ENCODE measurements at regions not wholly inside any gene's neighbourhood (a gene's known extent, or its start where the extent isn't known, plus 50 kb on each side); places are given as distances from the start of the nearest gene placed in this dataset.
A peak's percentile ranks its signal among the peaks of the same experiment; 100 is the strongest.

- peaks cover 0 to 2% (median 0%) of the 10 kb centered on the region in 7 donors for H3K4me1 Mint-ChIP-seq
- H3K36me3 Mint-ChIP-seq: peaks cover 0 to 13% (median 0%) of the 10 kb centered on the region in 5 donors
- Histone ChIP-seq H3K27ac (ENCODE audit: low read depth, low read length) (no peak overlapping the region), H3K4me1 (ENCODE audit: control insufficient read depth in 2 of 2, insufficient read depth in 2 of 2, low read length in 2 of 2) (no peaks in the 10 kb centered on the region), H3K9me3 (ENCODE audit: control insufficient read depth in 2 of 3, low read length in 3 of 3) (peaks cover 0 to 13% (median 0%) of the 10 kb centered on the region in 3 experiments), H3K27me3 (ENCODE audit: control insufficient read depth in 2 of 2, insufficient read depth in 2 of 2, low read length in 2 of 2) (no peaks in the 10 kb centered on the region), H3K36me3 (ENCODE audit: control insufficient read depth in 2 of 3, insufficient read depth in 3 of 3, low read length in 3 of 3) (no peaks in the 10 kb centered on the region), H3K4me3 (ENCODE audit: low read length) (no peak overlapping the region)
- no peak overlapping the region for H3K4me3 Mint-ChIP-seq
- ATAC-seq (peak; percentile 88), DNase-seq (no peak)
- H3K27me3 Mint-ChIP-seq: peaks cover 0 to 28% (median 21%) of the 10 kb centered on the region in 5 donors
- CTCF ChIA-PET: no interaction called here
- peak overlapping the region in 1 of 9 donors; percentile 31 for H3K27ac Mint-ChIP-seq
- peaks cover 5 to 46% (median 16%) of the 10 kb centered on the region in 11 donors for H3K9me3 Mint-ChIP-seq
- intact Hi-C loops (cut with micrococcal nuclease): no loop called here
- POLR2A ChIA-PET: no interaction called here
Measured at GRCh38 chr20:40339661-40340449, 349.2 kb downstream of the MAFB start.

- DNase-seq (no peak), ATAC-seq (no peak)
- POLR2A ChIA-PET: no interaction called here
- Histone ChIP-seq H3K9me3 (ENCODE audit: control insufficient read depth in 2 of 3, low read length in 3 of 3) (no peaks in the 10 kb centered on the region), H3K36me3 (ENCODE audit: control insufficient read depth in 2 of 3, insufficient read depth in 3 of 3, low read length in 3 of 3) (no peaks in the 10 kb centered on the region), H3K4me1 (ENCODE audit: control insufficient read depth in 2 of 2, insufficient read depth in 2 of 2, low read length in 2 of 2) (no peaks in the 10 kb centered on the region), H3K4me3 (ENCODE audit: low read length) (no peak overlapping the region), H3K27ac (ENCODE audit: low read depth, low read length) (no peak overlapping the region), H3K27me3 (ENCODE audit: control insufficient read depth in 2 of 2, insufficient read depth in 2 of 2, low read length in 2 of 2) (no peaks in the 10 kb centered on the region)
- Mint-ChIP-seq H3K4me3 (no peak overlapping the region), H3K36me3 (peaks cover 0 to 5% (median 0%) of the 10 kb centered on the region in 5 donors), H3K27ac (no peak overlapping the region), H3K4me1 (peaks cover 0 to 2% (median 0%) of the 10 kb centered on the region in 7 donors), H3K27me3 (peaks cover 0 to 36% (median 31%) of the 10 kb centered on the region in 5 donors), H3K9me3 (peaks cover 0 to 20% (median 1%) of the 10 kb centered on the region in 11 donors)
- CTCF ChIA-PET: no interaction called here
- intact Hi-C loops (cut with micrococcal nuclease): no loop called here
Measured at GRCh38 chr20:40336533-40336932, 352.5 kb downstream of the MAFB start.

GRCh38 chr20:40335901-40336351 lies 353.1 kb downstream of the MAFB start:
- Mint-ChIP-seq H3K9me3 (peaks cover 0 to 16% (median 0%) of the 10 kb centered on the region in 11 donors), H3K4me3 (no peak overlapping the region), H3K27ac (no peak overlapping the region), H3K27me3 (peaks cover 0 to 36% (median 32%) of the 10 kb centered on the region in 5 donors), H3K36me3 (peaks cover 0 to 5% (median 0%) of the 10 kb centered on the region in 5 donors), H3K4me1 (peaks cover 0 to 2% (median 0%) of the 10 kb centered on the region in 7 donors)
- DNase-seq: no peak
- ATAC-seq: no peak
- Histone ChIP-seq H3K27me3 (ENCODE audit: control insufficient read depth in 2 of 2, insufficient read depth in 2 of 2, low read length in 2 of 2) (no peaks in the 10 kb centered on the region), H3K36me3 (ENCODE audit: control insufficient read depth in 2 of 3, insufficient read depth in 3 of 3, low read length in 3 of 3) (no peaks in the 10 kb centered on the region), H3K9me3 (ENCODE audit: control insufficient read depth in 2 of 3, low read length in 3 of 3) (no peaks in the 10 kb centered on the region), H3K27ac (ENCODE audit: low read depth, low read length) (no peak overlapping the region), H3K4me1 (ENCODE audit: control insufficient read depth in 2 of 2, insufficient read depth in 2 of 2, low read length in 2 of 2) (no peaks in the 10 kb centered on the region), H3K4me3 (ENCODE audit: low read length) (no peak overlapping the region)
- CTCF ChIA-PET: no interaction called here
- intact Hi-C loops (cut with micrococcal nuclease): no loop called here
- POLR2A ChIA-PET: no interaction called here

GRCh38 chr20:40335437-40335836 lies 353.6 kb downstream of the MAFB start:
- peaks cover 0 to 35% (median 32%) of the 10 kb centered on the region in 5 donors for H3K27me3 Mint-ChIP-seq
- ChIA-PET POLR2A (no interaction called here), CTCF (no interaction called here)

GRCh38 chr20:40333591-40333990 lies 355.4 kb downstream of the MAFB start:
- intact Hi-C loops (cut with micrococcal nuclease): no loop called here
- Histone ChIP-seq H3K27ac (ENCODE audit: low read depth, low read length) (no peak overlapping the region), H3K27me3 (ENCODE audit: control insufficient read depth in 2 of 2, insufficient read depth in 2 of 2, low read length in 2 of 2) (no peaks in the 10 kb centered on the region), H3K9me3 (ENCODE audit: control insufficient read depth in 2 of 3, low read length in 3 of 3) (no peaks in the 10 kb centered on the region), H3K4me3 (ENCODE audit: low read length) (no peak overlapping the region), H3K4me1 (ENCODE audit: control insufficient read depth in 2 of 2, insufficient read depth in 2 of 2, low read length in 2 of 2) (no peaks in the 10 kb centered on the region), H3K36me3 (ENCODE audit: control insufficient read depth in 2 of 3, insufficient read depth in 3 of 3, low read length in 3 of 3) (no peaks in the 10 kb centered on the region)
- H3K36me3 Mint-ChIP-seq: peaks cover 0 to 5% (median 0%) of the 10 kb centered on the region in 5 donors
- no peak overlapping the region for H3K27ac Mint-ChIP-seq
- DNase-seq (no peak), ATAC-seq (no peak)
- H3K4me3 Mint-ChIP-seq: no peak overlapping the region
- ChIA-PET POLR2A (no interaction called here), CTCF (no interaction called here)
- peaks cover 0 to 15% (median 0%) of the 10 kb centered on the region in 11 donors for H3K9me3 Mint-ChIP-seq
- peaks cover 0 to 28% (median 24%) of the 10 kb centered on the region in 5 donors for H3K27me3 Mint-ChIP-seq
- no peaks in the 10 kb centered on the region for H3K4me1 Mint-ChIP-seq

More at GRCh38 chr20:40335437-40335836, 353.6 kb downstream of the MAFB start:
- H3K4me3 Mint-ChIP-seq: no peak overlapping the region
- Histone ChIP-seq H3K9me3 (ENCODE audit: control insufficient read depth in 2 of 3, low read length in 3 of 3) (no peaks in the 10 kb centered on the region), H3K4me3 (ENCODE audit: low read length) (no peak overlapping the region), H3K27ac (ENCODE audit: low read depth, low read length) (no peak overlapping the region), H3K36me3 (ENCODE audit: control insufficient read depth in 2 of 3, insufficient read depth in 3 of 3, low read length in 3 of 3) (no peaks in the 10 kb centered on the region), H3K27me3 (ENCODE audit: control insufficient read depth in 2 of 2, insufficient read depth in 2 of 2, low read length in 2 of 2) (no peaks in the 10 kb centered on the region), H3K4me1 (ENCODE audit: control insufficient read depth in 2 of 2, insufficient read depth in 2 of 2, low read length in 2 of 2) (no peaks in the 10 kb centered on the region)
- intact Hi-C loops (cut with micrococcal nuclease): no loop called here
- ATAC-seq: no peak
- DNase-seq: no peak
- peaks cover 0 to 2% (median 0%) of the 10 kb centered on the region in 7 donors for H3K4me1 Mint-ChIP-seq
- no peak overlapping the region for H3K27ac Mint-ChIP-seq
- H3K9me3 Mint-ChIP-seq: peaks cover 0 to 16% (median 0%) of the 10 kb centered on the region in 11 donors
- H3K36me3 Mint-ChIP-seq: peaks cover 0 to 5% (median 0%) of the 10 kb centered on the region in 5 donors

GRCh38 chr20:40331807-40332560 lies 357.1 kb downstream of the MAFB start:
- H3K27me3 ChIP-seq (ENCODE audit: control insufficient read depth in 2 of 2, insufficient read depth in 2 of 2, low read length in 2 of 2): no peaks in the 10 kb centered on the region
- Mint-ChIP-seq H3K4me1 (no peaks in the 10 kb centered on the region), H3K9me3 (peaks cover 0 to 4% (median 3%) of the 10 kb centered on the region in 11 donors), H3K36me3 (no peaks in the 10 kb centered on the region), H3K27ac (no peak overlapping the region), H3K4me3 (no peak overlapping the region), H3K27me3 (peaks cover 0 to 24% (median 19%) of the 10 kb centered on the region in 5 donors)
- H3K9me3 ChIP-seq (ENCODE audit: control insufficient read depth in 2 of 3, low read length in 3 of 3): no peaks in the 10 kb centered on the region
- no peak overlapping the region for H3K4me3 ChIP-seq (ENCODE audit: low read length)
- ChIA-PET POLR2A (no interaction called here), CTCF (no interaction called here)
- no peak for ATAC-seq
- intact Hi-C loops (cut with micrococcal nuclease): no loop called here
- H3K27ac ChIP-seq (ENCODE audit: low read depth, low read length): no peak overlapping the region
- no peaks in the 10 kb centered on the region for H3K4me1 ChIP-seq (ENCODE audit: control insufficient read depth in 2 of 2, insufficient read depth in 2 of 2, low read length in 2 of 2)
- no peaks in the 10 kb centered on the region for H3K36me3 ChIP-seq (ENCODE audit: control insufficient read depth in 2 of 3, insufficient read depth in 3 of 3, low read length in 3 of 3)
- no peak for DNase-seq

Measured in naive thymus-derived CD4-positive, alpha-beta T cell (primary cell).